ENCODE measurements at regions not wholly inside any gene's neighbourhood (a gene's known extent, or its start where the extent isn't known, plus 50 kb on each side); places are given as distances from the start of the nearest gene placed in this dataset.

- no peak for TF ChIP-seq BCLAF1 (IDR thresholded peaks at IDR 0.05)
- TF ChIP-seq ARID3A (IDR thresholded peaks at IDR 0.05; ENCODE audit: low read depth, low read length): peak; percentile 80; the same call in 1 of the 2 replicates
- TF ChIP-seq HOMEZ (CRISPR knock-in tag; IDR thresholded peaks at IDR 0.05; ENCODE audit: low read depth): peak; percentile 41; the same call in 1 of the 2 replicates
- no peak for TF ChIP-seq ZNF724P (CRISPR knock-in tag; IDR thresholded peaks at IDR 0.05; ENCODE audit: borderline replicate concordance)
- TF ChIP-seq NFATC3 (CRISPR knock-in tag; IDR thresholded peaks at IDR 0.05): 0 out of 2 replicates have a peak, but pooled peaks have one; percentile 7
- TF ChIP-seq PBX2 (CRISPR knock-in tag; IDR thresholded peaks at IDR 0.05): no peak; the same call in 1 of the 2 replicates
- no peak for TF ChIP-seq ZBTB7A (CRISPR knock-in tag; IDR thresholded peaks at IDR 0.05)
- no peak for TF ChIP-seq ZNF577 (CRISPR knock-in tag; IDR thresholded peaks at IDR 0.05; ENCODE audit: borderline replicate concordance, low read depth)
- TF ChIP-seq CREM (IDR thresholded peaks at IDR 0.05): peak; percentile 68; the same call in 1 of the 2 replicates
- TF ChIP-seq CREM (CRISPR knock-in tag; IDR thresholded peaks at IDR 0.05): no peak
- TF ChIP-seq MXD1 (CRISPR knock-in tag; IDR thresholded peaks at IDR 0.05): no peak
- peak; percentile 85; the same call in 1 of the 2 replicates for TF ChIP-seq ZNF580 (CRISPR knock-in tag; IDR thresholded peaks at IDR 0.05; ENCODE audit: borderline replicate concordance, low read depth)
- TF ChIP-seq FOXP1 (IDR thresholded peaks at IDR 0.05): no peak
- peak; percentile 74 for TF ChIP-seq FOXP1 (CRISPR knock-in tag; IDR thresholded peaks at IDR 0.05)
- peak; percentile 81 for TF ChIP-seq RCOR2 (CRISPR knock-in tag; IDR thresholded peaks at IDR 0.05)
- TF ChIP-seq ZNF609 (CRISPR knock-in tag; IDR thresholded peaks at IDR 0.05; ENCODE audit: borderline replicate concordance): peak; percentile 93
These were observed 165.3 kb downstream of the ZNF608 start (continued) for GRCh38 chr5:124580925-124581737.
